K562 (cell line): ENCODE measurements at regions not wholly inside any gene's neighbourhood (a gene's known extent, or its start where the extent isn't known, plus 50 kb on each side); places are given as distances from the start of the nearest gene placed in this dataset.

Experiments used
- BRCA1 ChIP-seq, 2 experiments: fragments of 450-650 bp in 1 of 2; sonication (generic) in 1 of 2; formaldehyde crosslinking in 1 of 2; IDR thresholded peaks; 2 replicates each; pipeline versions ENCODE4 v1.5.0 to v1.6.1; 2017 to 2020; ENCODE audit warnings: mild to moderate bottlenecking in 1 of 2, missing genetic modification reagents in 1 of 2
- POLR2AphosphoS5 ChIP-seq: IDR thresholded peaks from 2 replicates; pipeline ENCODE4 v1.6.1; 2011; ENCODE audit warnings: mild to moderate bottlenecking, low read depth, low read length, moderate library complexity; ENCODE audit not compliant: control insufficient read depth, insufficient read depth
- XRCC5 ChIP-seq: fragments of 200-400 bp; formaldehyde crosslinking; IDR thresholded peaks from 2 replicates; pipeline ENCODE4 v1.6.1; 2017; ENCODE audit warnings: low read depth, mild to moderate bottlenecking, low read length
- ZNF12 ChIP-seq: sonication (generic); formaldehyde crosslinking; IDR thresholded peaks from 2 replicates; pipeline ENCODE4 v1.4.0; 2020; ENCODE audit warnings: mild to moderate bottlenecking, missing genetic modification reagents
- ZNF277 ChIP-seq: fragments of 250-450 bp; sonication (Bioruptor Pico); IDR thresholded peaks from 2 replicates; pipeline ENCODE4 v1.8.0; 2022; ENCODE audit warnings: inconsistent platforms, mild to moderate bottlenecking, moderate library complexity, borderline replicate concordance

- TF ChIP-seq ZNF12 (CRISPR knock-in tag) (no peak), BRCA1 (IDR thresholded peaks at IDR 0.05) (no peak), BRCA1 (CRISPR knock-in tag; IDR thresholded peaks at IDR 0.05) (no peak), POLR2AphosphoS5 (no peak), XRCC5 (no peak), ZNF277 (CRISPR knock-in tag) (no peak)
Measured at GRCh38 chr15:62989366-62990055, 53.0 kb upstream of the TPM1 start.
